Caco-2 (cell line): ENCODE measurements at regions not wholly inside any gene's neighbourhood (a gene's known extent, or its start where the extent isn't known, plus 50 kb on each side); places are given as distances from the start of the nearest gene placed in this dataset.

Source experiments
- BruUV-seq: library from RNA; stranded (reverse); fragments of 400-500 nt; replicated peaks from 2 replicates; lab custom pipeline; 2021; lab: Mats Ljungman, UMichigan
- CTCF ChIA-PET: fragments of 300-600 bp; sonication (Branson Sonifier 250); formaldehyde crosslinking; loops from one replicate; lab custom pipeline; 2022; ENCODE audit warnings: antibody characterized with exemption; lab: Charles Lee
- POLR2A ChIA-PET: fragments of 300-600 bp; sonication (Branson Sonifier 250); formaldehyde crosslinking; loops from one replicate; lab custom pipeline; 2022; ENCODE audit warnings: antibody characterized with exemption; lab: Charles Lee
- DNase-seq, 2 experiments: peaks; one replicate each; pipeline versions ENCODE4 v3.0.0 to v3.0.0-alpha.2; 2020 to 2022
- H3K27me3 ChIP-seq: replicated peaks from 2 replicates; pipeline ENCODE4 v1.6.0; 2011; ENCODE audit warnings: low read length; ENCODE audit not compliant: control insufficient read depth, insufficient read depth
- H3K36me3 ChIP-seq: 2 replicates; pipeline ENCODE4 v1.5.1; 2011; ENCODE audit warnings: low read length; ENCODE audit not compliant: control insufficient read depth, insufficient read depth
- H3K4me1 ChIP-seq: fragments of 250-450 bp; sonication (Bioruptor Pico); 2 replicates; pipeline ENCODE4 v1.5.1; 2020; ENCODE audit warnings: mild to moderate bottlenecking
- H3K4me3 ChIP-seq: 2 replicates; pipeline ENCODE4 v1.5.1; 2011; ENCODE audit warnings: low read depth, mild to moderate bottlenecking, control low read depth, low read length
- H3K9me3 ChIP-seq: fragments of 250-450 bp; sonication (Bioruptor Pico); 2 replicates; pipeline ENCODE4 v1.5.1; 2020; ENCODE audit warnings: mild to moderate bottlenecking, moderate library complexity
- H3K27ac Mint-ChIP-seq: one replicate; pipeline ENCODE4 v1.8.0; 2022; ENCODE audit warnings: mixed read lengths; ENCODE audit not compliant: unreplicated experiment
- H3K27me3 Mint-ChIP-seq: one replicate; pipeline ENCODE4 v1.8.0; 2022; ENCODE audit warnings: mixed read lengths; ENCODE audit not compliant: insufficient read depth, unreplicated experiment
- H3K36me3 Mint-ChIP-seq: one replicate; pipeline ENCODE4 v1.8.0; 2022; ENCODE audit warnings: mild to moderate bottlenecking, mixed read lengths; ENCODE audit not compliant: insufficient read depth, unreplicated experiment
- H3K4me1 Mint-ChIP-seq: one replicate; pipeline ENCODE4 v1.8.0; 2022; ENCODE audit warnings: low read depth, mixed read lengths; ENCODE audit not compliant: unreplicated experiment
- H3K4me3 Mint-ChIP-seq: one replicate; pipeline ENCODE4 v1.8.0; 2022; ENCODE audit warnings: mild to moderate bottlenecking, moderate library complexity, mixed read lengths; ENCODE audit not compliant: unreplicated experiment
- H3K9me3 Mint-ChIP-seq: one replicate; pipeline ENCODE4 v1.8.0; 2022; ENCODE audit warnings: mixed read lengths; ENCODE audit not compliant: unreplicated experiment
- intact Hi-C: fragments of 100-400 bp; cut with micrococcal nuclease; formaldehyde crosslinking; loops from one replicate; pipeline ENCODE4 v1.10.0; 2022; ENCODE audit not compliant: unreplicated experiment
- TF ChIP-seq, protein P1 (sequence below), 2 experiments: fragments of 200-600 bp in 1 of 2; IDR thresholded peaks; 1 replicate in 1 of 2; 2 replicates in 1 of 2; pipeline versions ENCODE4 v1.5.1 to v1.8.0; 2011 to 2022; ENCODE audit warnings: antibody characterized with exemption in 1 of 2, control low read depth in 1 of 2, inconsistent platforms in 1 of 2, low read depth in 1 of 2, low read length in 1 of 2, mild to moderate bottlenecking in 1 of 2, moderate library complexity in 1 of 2; ENCODE audit not compliant: insufficient read depth in 1 of 2, severe bottlenecking in 1 of 2, unreplicated experiment in 1 of 2

DNA sequence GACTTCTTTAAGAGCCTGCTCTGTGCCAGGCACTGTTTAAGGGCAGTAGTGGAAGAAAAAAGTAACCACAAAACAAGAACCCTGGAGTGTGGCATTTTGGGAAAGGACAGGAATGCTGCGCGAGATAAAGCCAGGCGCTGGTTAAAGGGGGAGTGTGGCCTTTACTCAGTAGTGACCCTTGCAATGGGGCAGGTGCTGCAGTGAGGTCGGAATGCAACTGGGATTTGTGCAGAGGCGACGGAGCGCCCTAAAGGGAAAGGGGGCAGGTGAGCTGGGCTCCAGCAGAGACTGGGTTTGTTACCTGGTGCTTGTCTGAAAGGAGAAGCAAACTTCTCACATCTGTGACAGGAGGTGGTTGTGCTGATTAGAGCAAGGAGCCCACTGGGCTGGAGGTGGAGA lies 263.6 kb downstream of the ACTR3B start:
- no peaks in the 10 kb centered on the region for H3K36me3 ChIP-seq
- H3K27ac Mint-ChIP-seq, result no peak overlapping the region
- no peaks in the 10 kb centered on the region for H3K4me1 Mint-ChIP-seq
- H3K4me3 ChIP-seq, result no peak overlapping the region
- no peaks in the 10 kb centered on the region for H3K9me3 ChIP-seq
- CTCF ChIA-PET, result no interaction called here
- H3K4me1 ChIP-seq, result no peaks in the 10 kb centered on the region
- H3K27me3 Mint-ChIP-seq, result no peaks in the 10 kb centered on the region
- no TSS peak for BruUV-seq
- POLR2A ChIA-PET, result no interaction called here
- no peak for DNase-seq
- H3K27me3 ChIP-seq, result no peaks in the 10 kb centered on the region
- intact Hi-C loops, result no loop called here
- no peaks in the 10 kb centered on the region for H3K9me3 Mint-ChIP-seq
- H3K36me3 Mint-ChIP-seq, result no peaks in the 10 kb centered on the region
- TF ChIP-seq, protein P1, sequence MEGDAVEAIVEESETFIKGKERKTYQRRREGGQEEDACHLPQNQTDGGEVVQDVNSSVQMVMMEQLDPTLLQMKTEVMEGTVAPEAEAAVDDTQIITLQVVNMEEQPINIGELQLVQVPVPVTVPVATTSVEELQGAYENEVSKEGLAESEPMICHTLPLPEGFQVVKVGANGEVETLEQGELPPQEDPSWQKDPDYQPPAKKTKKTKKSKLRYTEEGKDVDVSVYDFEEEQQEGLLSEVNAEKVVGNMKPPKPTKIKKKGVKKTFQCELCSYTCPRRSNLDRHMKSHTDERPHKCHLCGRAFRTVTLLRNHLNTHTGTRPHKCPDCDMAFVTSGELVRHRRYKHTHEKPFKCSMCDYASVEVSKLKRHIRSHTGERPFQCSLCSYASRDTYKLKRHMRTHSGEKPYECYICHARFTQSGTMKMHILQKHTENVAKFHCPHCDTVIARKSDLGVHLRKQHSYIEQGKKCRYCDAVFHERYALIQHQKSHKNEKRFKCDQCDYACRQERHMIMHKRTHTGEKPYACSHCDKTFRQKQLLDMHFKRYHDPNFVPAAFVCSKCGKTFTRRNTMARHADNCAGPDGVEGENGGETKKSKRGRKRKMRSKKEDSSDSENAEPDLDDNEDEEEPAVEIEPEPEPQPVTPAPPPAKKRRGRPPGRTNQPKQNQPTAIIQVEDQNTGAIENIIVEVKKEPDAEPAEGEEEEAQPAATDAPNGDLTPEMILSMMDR (IDR thresholded peaks at IDR 0.05; ENCODE audit: insufficient read depth in 1 of 2, low read depth in 1 of 2, low read length in 1 of 2, severe bottlenecking in 1 of 2, unreplicated experiment in 1 of 2), result no peak
- H3K4me3 Mint-ChIP-seq, result no peak overlapping the region

DNA sequence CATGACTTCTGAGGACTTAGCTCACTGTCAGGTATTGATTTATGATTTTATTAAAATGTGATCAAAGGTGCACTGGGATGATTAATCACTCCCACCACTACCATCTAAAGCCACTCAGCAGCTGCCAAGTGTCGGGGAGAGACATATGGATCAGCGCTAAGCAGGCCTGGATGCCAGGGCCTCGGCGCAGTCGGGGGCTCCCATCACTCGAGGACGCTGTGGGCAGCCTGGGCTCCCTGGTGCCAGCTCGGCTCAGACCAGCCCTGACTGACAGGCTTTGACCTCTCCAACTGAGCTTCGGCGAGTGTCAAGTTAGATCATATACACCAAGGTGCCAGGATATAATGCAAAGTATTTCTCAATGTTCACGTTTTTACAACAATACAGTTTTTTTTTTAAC lies 267.7 kb downstream of the ACTR3B start:
- CTCF ChIA-PET, result no interaction called here
- BruUV-seq, result no TSS peak
- no peaks in the 10 kb centered on the region for H3K27me3 Mint-ChIP-seq
- Histone ChIP-seq H3K9me3 (no peaks in the 10 kb centered on the region), H3K36me3 (no peaks in the 10 kb centered on the region), H3K4me1 (no peaks in the 10 kb centered on the region), H3K27me3 (no peaks in the 10 kb centered on the region), H3K4me3 (no peak overlapping the region)
- no peaks in the 10 kb centered on the region for H3K9me3 Mint-ChIP-seq
- TF ChIP-seq, protein P1 (IDR thresholded peaks at IDR 0.05; ENCODE audit: insufficient read depth in 1 of 2, low read depth in 1 of 2, low read length in 1 of 2, severe bottlenecking in 1 of 2, unreplicated experiment in 1 of 2), result no peak
- no peak overlapping the region for H3K4me3 Mint-ChIP-seq
- no peak overlapping the region for H3K27ac Mint-ChIP-seq
- intact Hi-C loops, result no loop called here
- no peak for DNase-seq
- no peaks in the 10 kb centered on the region for H3K4me1 Mint-ChIP-seq
- POLR2A ChIA-PET, result no interaction called here
- H3K36me3 Mint-ChIP-seq, result no peaks in the 10 kb centered on the region

DNA sequence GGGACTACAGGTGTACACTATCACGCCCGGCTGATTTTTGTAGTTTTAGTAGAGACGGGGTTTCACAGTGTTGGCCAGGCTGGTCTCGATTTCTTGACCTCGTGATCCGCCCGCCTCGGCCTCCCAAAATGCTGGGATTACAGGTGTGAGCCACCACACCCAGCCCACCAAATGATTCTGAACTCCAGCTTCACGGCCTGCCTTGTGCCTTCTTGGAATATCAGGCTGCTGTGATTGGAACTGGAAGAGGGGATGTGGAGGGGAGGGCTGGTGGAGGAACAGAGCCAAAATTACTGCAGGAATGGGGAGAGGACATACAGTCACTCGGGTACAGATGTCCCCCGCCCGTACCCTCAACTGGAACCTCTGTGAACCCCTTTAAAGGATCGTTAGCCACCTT lies 268.4 kb downstream of the ACTR3B start:
- POLR2A ChIA-PET, result no interaction called here
- H3K4me3 Mint-ChIP-seq, result no peak overlapping the region
- DNase-seq, result no peak
- TF ChIP-seq, protein P1 (IDR thresholded peaks at IDR 0.05; ENCODE audit: insufficient read depth in 1 of 2, low read depth in 1 of 2, low read length in 1 of 2, severe bottlenecking in 1 of 2, unreplicated experiment in 1 of 2), result no peak
- Histone ChIP-seq H3K9me3 (no peaks in the 10 kb centered on the region), H3K4me3 (no peak overlapping the region), H3K4me1 (no peaks in the 10 kb centered on the region), H3K36me3 (no peaks in the 10 kb centered on the region), H3K27me3 (no peaks in the 10 kb centered on the region)
- no peaks in the 10 kb centered on the region for H3K9me3 Mint-ChIP-seq
- no peaks in the 10 kb centered on the region for H3K27me3 Mint-ChIP-seq
- H3K36me3 Mint-ChIP-seq, result no peaks in the 10 kb centered on the region
- CTCF ChIA-PET, result no interaction called here
- H3K27ac Mint-ChIP-seq, result no peak overlapping the region
- BruUV-seq, result no TSS peak
- intact Hi-C loops, result no loop called here
- H3K4me1 Mint-ChIP-seq, result no peaks in the 10 kb centered on the region
